Dedifferentiated amniotic fluid mesenchymal stem cell (primary cell): ENCODE measurements at regions not wholly inside any gene's neighbourhood (a gene's known extent, or its start where the extent isn't known, plus 50 kb on each side); places are given as distances from the start of the nearest gene placed in this dataset.
A peak's percentile ranks its signal among the peaks of the same experiment; 100 is the strongest.

Source experiments
- DNase-seq: peaks from one replicate; pipeline ENCODE4 v3.0.0-alpha.2; 2016; ENCODE audit errors: extremely low spot score

- no peak for DNase-seq
Observed at GRCh38 chr3:162302983-162303624, 806.5 kb downstream of the OTOL1 start.

GRCh38 chr3:162317046-162317445, 820.4 kb downstream of the OTOL1 start:
- no peak for DNase-seq

GRCh38 chr3:162328649-162329048, 832.0 kb downstream of the OTOL1 start:
- no peak for DNase-seq

- no peak for DNase-seq
Observed at GRCh38 chr3:162329514-162329913, 832.9 kb downstream of the OTOL1 start.

GRCh38 chr3:162332344-162332743, 835.7 kb downstream of the OTOL1 start:
- no peak for DNase-seq

- DNase-seq, result no peak
Observed at GRCh38 chr3:162334537-162334936, 837.9 kb downstream of the OTOL1 start.

- no peak for DNase-seq
Observed at GRCh38 chr3:162337630-162338029, 841.0 kb downstream of the OTOL1 start.

GRCh38 chr3:162338514-162338913, 841.9 kb downstream of the OTOL1 start:
- no peak for DNase-seq

- DNase-seq, result no peak
Observed at GRCh38 chr3:162348912-162349311, 852.3 kb downstream of the OTOL1 start.

- DNase-seq, result no peak
Observed at GRCh38 chr3:162353414-162353813, 856.8 kb downstream of the OTOL1 start.

GRCh38 chr3:162354356-162354755, 857.7 kb downstream of the OTOL1 start:
- DNase-seq, result no peak

- no peak for DNase-seq
Observed at GRCh38 chr3:162365066-162365719, 868.6 kb downstream of the OTOL1 start.

GRCh38 chr3:162366166-162366766, 869.7 kb downstream of the OTOL1 start:
- DNase-seq, result no peak

GRCh38 chr3:162367429-162368260, 871.0 kb downstream of the OTOL1 start:
- DNase-seq, result no peak

GRCh38 chr3:162368417-162368816, 871.8 kb downstream of the OTOL1 start:
- no peak for DNase-seq

GRCh38 chr3:162369306-162369705, 872.7 kb downstream of the OTOL1 start:
- no peak for DNase-seq

GRCh38 chr3:162370141-162370540, 873.5 kb downstream of the OTOL1 start:
- no peak for DNase-seq

GRCh38 chr3:162376761-162377160, 880.2 kb downstream of the OTOL1 start:
- DNase-seq, result no peak

GRCh38 chr3:162377608-162378007, 881.0 kb downstream of the OTOL1 start:
- DNase-seq, result no peak

- DNase-seq, result no peak
Observed at GRCh38 chr3:162385387-162385786, 888.8 kb downstream of the OTOL1 start.

GRCh38 chr3:162390891-162391290, 894.3 kb downstream of the OTOL1 start:
- DNase-seq, result peak; percentile 23

- no peak for DNase-seq
Observed at GRCh38 chr3:162391301-162391700, 894.7 kb downstream of the OTOL1 start.
